ENCODE measurements at regions not wholly inside any gene's neighbourhood (a gene's known extent, or its start where the extent isn't known, plus 50 kb on each side); places are given as distances from the start of the nearest gene placed in this dataset.
A peak's percentile ranks its signal among the peaks of the same experiment; 100 is the strongest.
"Not testable (repeated sequence)": the region's sequence is repeated elsewhere in the genome, so short reads cannot be mapped to it uniquely, and the experiment has no call there.

GRCh38 chr17:30696234-30696633 is 128.3 kb downstream of the CRLF3 start:
- DNase-seq = no peak
- H3K9me3 Mint-ChIP-seq = peaks cover 0 to 2% (median 0%) of the 10 kb centered on the region in 9 donors
- no peak for ATAC-seq
- H3K36me3 Mint-ChIP-seq = peaks cover 0 to 2% (median 0%) of the 10 kb centered on the region in 3 donors
- H3K27me3 Mint-ChIP-seq = peaks cover 3 to 11% (median 6%) of the 10 kb centered on the region in 5 donors
- H3K4me3 Mint-ChIP-seq = no peak overlapping the region
- POLR2A ChIA-PET = no interaction called here
- H3K4me1 Mint-ChIP-seq = peaks cover 6 to 15% (median 13%) of the 10 kb centered on the region in 4 donors
- H3K27ac Mint-ChIP-seq = no peak overlapping the region

- Mint-ChIP-seq H3K27ac (peak overlapping the region in 1 of 10 donors; percentile 63), H3K4me1 (peaks cover 6 to 15% (median 13%) of the 10 kb centered on the region in 4 donors)
- DNase-seq, ATAC-seq, H3K36me3 Mint-ChIP-seq, POLR2A ChIA-PET, H3K27me3 Mint-ChIP-seq, H3K4me3 Mint-ChIP-seq, H3K9me3 Mint-ChIP-seq: not testable (repeated sequence)
Observed at GRCh38 chr17:30695265-30695811, 129.2 kb downstream of the CRLF3 start.

GRCh38 chr17:30693772-30694171 is 130.7 kb downstream of the CRLF3 start:
- H3K36me3 Mint-ChIP-seq, H3K27me3 Mint-ChIP-seq, POLR2A ChIA-PET, H3K9me3 Mint-ChIP-seq: not testable (repeated sequence)
- DNase-seq (peak; percentile 32 to 75 (median 57)), ATAC-seq (peak; percentile 85 to 86)
- Mint-ChIP-seq H3K27ac (peak overlapping the region in 5 of 10 donors; percentile 17 to 77 (median 19)), H3K4me1 (peaks cover 6 to 15% (median 13%) of the 10 kb centered on the region in 4 donors), H3K4me3 (peak overlapping the region; percentile 1 to 80 (median 58))

GRCh38 chr17:30689266-30690000 is 135.1 kb downstream of the CRLF3 start:
- H3K4me1 Mint-ChIP-seq = peaks cover 11 to 12% (median 11%) of the 10 kb centered on the region in 4 donors
- POLR2A ChIA-PET = interaction anchor here (0.6 to 1.0 kb wide), 2 partner anchors 11 to 295 kb away, joined by 3 read pairs; no protein-coding TSS in a partner anchor
- not testable (repeated sequence) for H3K36me3 Mint-ChIP-seq, H3K4me3 Mint-ChIP-seq, H3K27ac Mint-ChIP-seq, ATAC-seq, H3K9me3 Mint-ChIP-seq, DNase-seq
- H3K27me3 Mint-ChIP-seq = peaks cover 10 to 32% (median 14%) of the 10 kb centered on the region in 5 donors

- POLR2A ChIA-PET, H3K36me3 Mint-ChIP-seq, H3K9me3 Mint-ChIP-seq, DNase-seq, H3K4me1 Mint-ChIP-seq, ATAC-seq: not testable (repeated sequence)
- H3K4me3 Mint-ChIP-seq = peak overlapping the region in 2 of 10 donors; percentile 41 to 68
- peaks cover 8 to 34% (median 10%) of the 10 kb centered on the region in 5 donors for H3K27me3 Mint-ChIP-seq
- H3K27ac Mint-ChIP-seq = peak overlapping the region in 1 of 10 donors; percentile 7
Observed at GRCh38 chr17:30686538-30687479, 137.7 kb downstream of the CRLF3 start.

- POLR2A ChIA-PET, DNase-seq, H3K36me3 Mint-ChIP-seq, H3K4me1 Mint-ChIP-seq, H3K27ac Mint-ChIP-seq, ATAC-seq, H3K4me3 Mint-ChIP-seq: not testable (repeated sequence)
- Mint-ChIP-seq H3K9me3 (peaks cover 0 to 16% (median 7%) of the 10 kb centered on the region in 9 donors), H3K27me3 (peaks cover 9 to 32% (median 11%) of the 10 kb centered on the region in 5 donors)
Observed at GRCh38 chr17:30682280-30682679, 142.2 kb downstream of the CRLF3 start.

- H3K36me3 Mint-ChIP-seq, H3K27ac Mint-ChIP-seq, DNase-seq, H3K4me1 Mint-ChIP-seq, ATAC-seq, POLR2A ChIA-PET, H3K4me3 Mint-ChIP-seq: not testable (repeated sequence)
- peaks cover 0 to 22% (median 7%) of the 10 kb centered on the region in 9 donors for H3K9me3 Mint-ChIP-seq
- H3K27me3 Mint-ChIP-seq = peaks cover 0 to 16% (median 5%) of the 10 kb centered on the region in 5 donors
Observed at GRCh38 chr17:30680681-30681080, 143.8 kb downstream of the CRLF3 start.

- H3K4me1 Mint-ChIP-seq = no peaks in the 10 kb centered on the region
- H3K4me3 Mint-ChIP-seq = no peak overlapping the region
- POLR2A ChIA-PET = interaction anchor here (0.7 kb wide), 2 partner anchors 11 to 24 kb away, joined by 3 to 5 read pairs; no protein-coding TSS in a partner anchor
- peaks cover 0 to 3% (median 2%) of the 10 kb centered on the region in 5 donors for H3K27me3 Mint-ChIP-seq
- H3K27ac Mint-ChIP-seq = no peak overlapping the region
- ATAC-seq = no peak
- H3K9me3 Mint-ChIP-seq = peaks cover 0 to 18% (median 5%) of the 10 kb centered on the region in 9 donors
- H3K36me3 Mint-ChIP-seq = peaks cover 0 to 5% (median 2%) of the 10 kb centered on the region in 3 donors
- DNase-seq = no peak
Observed at GRCh38 chr17:30677550-30678249, 146.8 kb downstream of the CRLF3 start.

GRCh38 chr17:30675777-30676492 is 148.6 kb downstream of the CRLF3 start:
- not testable (repeated sequence) for H3K36me3 Mint-ChIP-seq, ATAC-seq, H3K27me3 Mint-ChIP-seq

GRCh38 chr17:30669217-30669649 is 155.3 kb downstream of the CRLF3 start:
- DNase-seq, POLR2A ChIA-PET, H3K27me3 Mint-ChIP-seq, ATAC-seq, H3K4me1 Mint-ChIP-seq, H3K36me3 Mint-ChIP-seq, H3K9me3 Mint-ChIP-seq: not testable (repeated sequence)
- Mint-ChIP-seq H3K27ac (peak overlapping the region in 1 of 10 donors; percentile 43), H3K4me3 (peak overlapping the region in 6 of 10 donors; percentile 10 to 50 (median 36))

More at GRCh38 chr17:30675777-30676492, 148.6 kb downstream of the CRLF3 start:
- peak overlapping the region in 1 of 10 donors; percentile 60 for H3K4me3 Mint-ChIP-seq
- DNase-seq, POLR2A ChIA-PET, H3K4me1 Mint-ChIP-seq: not testable (repeated sequence)
- H3K27ac Mint-ChIP-seq = peak overlapping the region in 1 of 10 donors; percentile 9
- peaks cover 0 to 18% (median 5%) of the 10 kb centered on the region in 9 donors for H3K9me3 Mint-ChIP-seq

- peak overlapping the region in 9 of 10 donors; percentile 29 to 74 (median 50) for H3K4me3 Mint-ChIP-seq
- H3K36me3 Mint-ChIP-seq, H3K9me3 Mint-ChIP-seq, POLR2A ChIA-PET, H3K4me1 Mint-ChIP-seq, DNase-seq, H3K27me3 Mint-ChIP-seq: not testable (repeated sequence)
- peak; percentile 50 to 59 for ATAC-seq
- H3K27ac Mint-ChIP-seq = peak overlapping the region in 3 of 10 donors; percentile 37 to 49 (median 43)
Observed at GRCh38 chr17:30668360-30669181, 155.9 kb downstream of the CRLF3 start.
